HG02798 (cell line): ENCODE measurements at regions not wholly inside any gene's neighbourhood (a gene's known extent, or its start where the extent isn't known, plus 50 kb on each side); places are given as distances from the start of the nearest gene placed in this dataset.
A peak's percentile ranks its signal among the peaks of the same experiment; 100 is the strongest.

ENCODE experiments used
- ATAC-seq: cut with Tn5 transposase; IDR thresholded peaks from one replicate; pipeline ENCODE4 v1.9.1; 2021; ENCODE audit warnings: mild to moderate bottlenecking; ENCODE audit not compliant: unreplicated experiment, poor library complexity

- no peak for ATAC-seq
Observed at GRCh38 chr2:237194906-237195305, 109.2 kb downstream of the COPS8 start.

DNA sequence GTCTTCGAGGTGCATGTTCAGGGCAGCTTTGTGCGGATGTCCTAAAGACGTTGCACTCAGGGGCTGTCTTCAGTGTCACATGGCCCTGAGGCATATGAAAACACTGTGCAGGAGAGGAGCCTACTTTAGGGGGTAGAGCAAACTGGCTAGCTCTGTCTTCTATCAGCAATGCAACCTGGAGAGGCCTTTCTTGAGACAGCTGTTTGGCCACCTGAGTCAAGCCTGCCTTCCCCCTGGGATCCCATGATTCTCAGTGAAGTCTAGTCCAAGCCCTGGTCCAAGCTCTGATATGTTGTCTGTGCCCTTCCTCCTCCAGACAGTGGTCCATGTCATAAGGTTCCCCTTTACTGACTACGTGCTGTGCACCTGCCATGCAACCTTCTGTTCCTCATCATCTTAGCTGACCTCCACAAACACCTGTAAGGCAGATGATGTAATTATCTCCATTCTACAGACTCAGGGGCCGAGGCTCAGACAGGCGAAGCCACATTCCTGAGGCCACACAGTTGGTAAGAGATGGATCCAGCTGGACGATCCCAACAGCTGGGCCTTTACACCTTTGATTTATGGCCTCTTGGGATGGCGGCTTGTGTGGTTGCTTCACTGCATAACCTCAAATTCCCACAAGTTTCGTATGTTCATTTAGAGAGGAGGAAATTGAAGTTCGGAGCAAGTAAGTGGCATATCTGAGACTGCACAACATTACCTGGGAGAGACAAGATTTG lies 109.9 kb downstream of the COPS8 start:
- no peak for ATAC-seq

- no peak for ATAC-seq
Observed at GRCh38 chr2:237196409-237196808, 110.7 kb downstream of the COPS8 start.

- ATAC-seq = no peak
Observed at GRCh38 chr2:237196866-237197618, 111.4 kb downstream of the COPS8 start.

- ATAC-seq = no peak
Observed at GRCh38 chr2:237198164-237198855, 112.6 kb downstream of the COPS8 start.

DNA sequence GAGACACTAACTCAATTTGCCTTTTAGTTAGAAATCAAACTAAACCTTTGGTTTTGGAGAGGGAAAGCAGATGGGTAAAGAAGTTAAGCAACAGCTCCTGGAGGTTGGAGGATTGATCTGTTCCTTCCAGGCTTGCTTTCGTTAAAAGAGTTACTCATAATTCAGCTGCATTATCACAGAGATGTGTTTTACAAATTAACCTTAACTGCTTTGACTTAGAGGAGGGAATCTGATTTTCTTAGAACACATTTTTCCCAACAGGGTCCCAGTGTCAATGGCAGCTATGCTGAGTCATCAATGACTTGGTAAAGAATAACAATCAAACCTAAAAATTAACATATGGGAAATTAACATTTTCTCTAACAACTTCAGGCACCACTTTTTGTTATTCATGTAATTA lies 113.4 kb downstream of the COPS8 start:
- ATAC-seq = no peak

- ATAC-seq = no peak
Observed at GRCh38 chr2:237199577-237199976, 113.9 kb downstream of the COPS8 start.

DNA sequence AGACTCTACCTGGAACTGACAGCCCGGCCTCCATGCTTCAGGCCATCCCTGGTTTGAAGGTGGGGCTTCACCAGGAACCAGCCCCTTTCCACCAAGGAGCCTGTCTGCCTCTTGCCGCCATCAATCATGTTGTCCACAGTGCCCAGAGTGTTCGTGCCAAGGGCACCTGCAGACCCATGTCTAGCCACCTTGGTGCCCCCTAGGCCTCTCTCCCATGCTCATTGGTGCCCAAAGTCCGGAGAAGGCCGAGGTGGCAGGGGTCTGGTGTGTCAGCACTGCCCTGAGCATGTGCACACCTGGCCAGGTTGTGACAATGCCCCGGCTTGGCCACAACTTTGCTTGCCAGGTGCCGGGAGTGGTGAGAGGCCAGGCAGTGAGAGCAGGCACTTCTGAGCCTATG lies 114.8 kb downstream of the COPS8 start:
- ATAC-seq = no peak

DNA sequence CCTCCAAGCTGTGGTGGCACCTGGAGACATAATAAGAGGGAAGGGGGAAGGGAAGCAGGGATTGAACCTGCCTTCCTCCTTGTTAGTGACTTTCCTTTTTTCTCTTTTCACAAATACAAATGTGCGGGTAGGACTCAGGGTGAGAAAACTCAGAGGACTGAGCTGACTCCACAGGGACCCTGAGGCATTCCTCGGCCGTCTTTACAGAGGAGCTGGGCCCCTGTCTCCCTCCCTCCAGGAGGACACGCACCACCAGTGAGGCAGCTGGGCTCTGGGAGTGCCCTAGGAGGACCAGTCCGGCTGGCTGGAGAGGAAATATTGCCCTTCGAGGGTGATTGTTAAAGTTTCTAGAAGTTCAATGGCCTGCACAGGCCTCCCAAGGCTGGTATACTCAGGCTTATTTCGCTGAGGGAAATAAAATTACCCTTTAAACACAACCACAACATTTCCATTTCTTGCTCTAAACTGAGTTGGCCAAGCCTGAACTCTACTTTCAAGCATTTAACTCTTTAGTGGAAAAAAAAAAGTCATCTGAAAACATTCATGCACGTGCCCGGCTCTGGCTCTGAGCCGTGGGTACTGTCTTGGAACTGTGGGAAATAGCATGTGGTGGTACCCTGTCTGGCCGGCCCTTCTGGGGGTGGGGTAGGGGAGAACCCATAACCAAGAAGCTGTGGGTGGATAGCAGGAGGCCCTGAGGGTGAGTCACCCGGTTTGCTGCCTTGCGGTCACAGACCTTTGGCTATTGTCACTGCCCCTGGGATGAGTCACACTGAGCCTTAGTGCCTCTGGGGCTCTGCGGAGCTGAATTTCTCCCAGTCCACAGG lies 116.0 kb downstream of the COPS8 start:
- peak; percentile 89 for ATAC-seq

DNA sequence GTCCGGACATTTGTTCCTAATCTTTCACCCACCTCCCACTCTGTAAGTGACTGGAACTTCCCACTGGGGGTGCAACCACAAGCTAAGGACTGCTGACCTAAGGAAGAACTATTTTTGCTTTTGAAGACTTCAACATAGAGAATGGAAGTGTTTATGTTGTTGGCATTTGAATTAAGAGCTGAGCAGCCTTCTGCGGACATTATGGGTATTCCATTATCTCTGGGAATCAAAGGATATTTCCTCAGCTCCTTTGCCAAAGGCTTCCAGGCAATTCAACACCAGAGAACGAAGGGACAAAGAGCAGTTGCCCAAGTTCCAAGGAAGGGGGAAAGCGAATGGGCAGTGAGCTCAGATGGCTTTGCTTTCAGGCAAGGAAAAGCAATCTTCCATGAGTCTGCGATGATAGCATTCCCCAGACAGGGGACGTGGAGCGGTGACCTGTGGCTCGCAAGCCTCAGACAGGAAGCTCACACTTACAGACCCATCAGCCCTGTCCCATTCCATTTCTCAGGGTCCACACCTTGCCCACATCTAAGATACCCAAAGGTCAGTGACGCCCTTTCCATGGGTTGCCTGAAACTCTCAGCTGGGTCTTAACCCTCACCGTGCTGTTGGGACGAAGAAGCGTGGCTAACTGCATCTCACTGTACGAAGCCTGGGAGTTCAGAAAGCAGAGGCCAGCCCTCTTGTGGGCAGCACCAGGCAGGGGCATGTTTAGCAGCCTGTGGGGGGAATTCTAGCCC lies 116.8 kb downstream of the COPS8 start:
- no peak for ATAC-seq

DNA sequence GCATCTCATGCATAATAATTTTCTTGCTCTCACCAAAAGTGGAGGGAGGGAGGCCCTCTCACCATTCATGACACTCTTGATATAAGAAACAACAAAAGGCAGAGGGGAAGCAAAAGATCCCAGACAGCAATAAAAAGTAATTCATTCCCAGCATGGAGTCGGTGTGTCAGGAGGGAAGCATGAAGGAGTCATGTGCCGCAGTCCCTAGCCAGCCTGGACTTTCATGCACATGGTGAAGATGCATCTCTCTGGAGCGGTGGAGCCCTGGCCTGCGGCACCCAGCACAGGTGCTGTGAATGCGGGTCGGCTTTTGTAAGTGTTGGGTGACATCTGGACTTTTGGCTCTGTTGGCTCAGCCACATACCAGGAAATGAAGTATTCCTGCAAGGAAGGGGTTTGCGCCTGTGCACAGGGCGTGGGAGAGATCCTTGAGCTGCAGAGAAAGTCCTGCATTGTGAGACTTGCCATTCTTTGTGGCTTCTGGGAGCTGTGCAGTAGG lies 119.4 kb downstream of the COPS8 start:
- no peak for ATAC-seq

DNA sequence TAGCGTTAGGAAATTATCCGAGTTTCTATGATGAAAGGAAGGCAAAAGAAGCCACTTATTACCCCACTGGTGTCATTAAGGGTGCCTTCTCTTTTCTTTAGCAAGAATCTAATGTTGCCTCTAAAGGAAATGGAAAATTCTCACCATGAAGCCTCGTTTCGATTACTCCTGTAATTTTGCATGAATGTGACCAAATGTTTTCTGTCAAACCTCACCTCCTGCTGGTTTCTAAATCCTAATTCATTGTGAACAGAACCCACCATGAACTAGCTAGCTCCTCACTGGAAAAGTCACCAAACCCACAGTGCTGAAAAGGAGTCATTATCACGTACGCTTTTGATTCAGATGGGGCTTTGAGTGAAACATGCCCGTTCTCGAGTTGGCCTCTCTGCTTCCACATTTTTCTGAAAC lies 119.9 kb downstream of the COPS8 start:
- ATAC-seq = no peak

- ATAC-seq = no peak
Observed at GRCh38 chr2:237207646-237208045, 122.0 kb downstream of the COPS8 start.

GRCh38 chr2:237208373-237209260 lies 122.9 kb downstream of the COPS8 start:
- ATAC-seq = no peak

DNA sequence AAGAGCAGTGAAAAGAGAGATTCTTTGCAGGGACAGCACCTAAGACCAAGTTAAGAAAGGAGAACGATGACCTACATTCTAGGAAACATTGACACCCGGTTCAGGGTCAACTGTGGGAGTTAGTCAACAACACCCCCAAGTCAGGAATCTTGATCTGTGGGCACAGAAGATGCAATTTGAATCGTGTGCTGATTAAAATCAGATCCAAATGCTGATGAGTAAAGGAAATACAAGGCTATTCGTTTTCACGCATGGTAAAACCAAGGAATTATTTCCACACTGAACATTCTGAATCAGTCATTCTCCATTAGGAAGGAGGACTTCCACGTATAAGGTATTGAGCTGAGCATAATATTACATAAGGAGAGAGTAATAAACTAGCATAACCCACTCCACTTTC lies 124.2 kb downstream of the COPS8 start:
- ATAC-seq = no peak

DNA sequence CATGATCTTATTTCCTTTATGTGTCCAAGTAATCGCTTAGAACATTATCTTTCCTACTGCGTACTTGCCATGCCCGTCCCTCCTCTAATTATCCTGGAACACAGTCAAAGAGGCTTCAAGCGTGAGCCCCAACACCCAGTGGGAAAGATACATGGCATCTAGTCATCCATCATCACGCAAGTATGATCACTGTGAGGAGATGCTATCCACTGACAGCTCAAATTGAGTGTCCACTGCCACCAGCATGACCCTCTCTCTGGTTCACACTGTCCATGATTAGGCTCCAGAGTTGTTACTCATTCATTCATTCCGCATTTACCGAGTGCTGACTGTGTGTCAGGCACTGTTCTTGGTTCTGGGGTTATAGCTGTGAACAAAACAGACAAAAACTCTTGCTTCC lies 124.6 kb downstream of the COPS8 start:
- no peak for ATAC-seq

- ATAC-seq = no peak
Observed at GRCh38 chr2:237210763-237211162, 125.1 kb downstream of the COPS8 start.
